CD4-positive, alpha-beta memory T cell (primary cell): ENCODE measurements at regions not wholly inside any gene's neighbourhood (a gene's known extent, or its start where the extent isn't known, plus 50 kb on each side); places are given as distances from the start of the nearest gene placed in this dataset.

Experiments
- CTCF ChIA-PET: fragments of 350-600 bp; sonication (Branson Sonifier 250); formaldehyde crosslinking; loops from one replicate; lab custom pipeline; 2021; ENCODE audit warnings: inconsistent platforms; ENCODE audit not compliant: partially characterized antibody; lab: Charles Lee
- POLR2A ChIA-PET: fragments of 350-600 bp; sonication (Branson Sonifier 250); formaldehyde crosslinking; loops from one replicate; lab custom pipeline; 2021; ENCODE audit not compliant: partially characterized antibody; lab: Charles Lee
- DNase-seq, 5 donors: peaks; one replicate each; pipeline versions ENCODE4 v3.0.0 to v3.0.0-alpha.2; 2020 to 2022; ENCODE audit warnings: mixed read lengths in 1 of 5
- H3K27ac ChIP-seq: one replicate; pipeline ENCODE4 v1.7.0; 2013; ENCODE audit warnings: low read depth, low read length
- H3K27me3 ChIP-seq: 2 replicates; pipeline ENCODE4 v1.7.0; 2013; ENCODE audit warnings: mild to moderate bottlenecking, low read length, moderate library complexity; ENCODE audit not compliant: insufficient read depth
- H3K36me3 ChIP-seq: 2 replicates; pipeline ENCODE4 v1.7.0; 2013; ENCODE audit warnings: mild to moderate bottlenecking, low read length, moderate library complexity; ENCODE audit not compliant: insufficient read depth
- H3K4me1 ChIP-seq: 2 replicates; pipeline ENCODE4 v1.7.0; 2013; ENCODE audit warnings: mild to moderate bottlenecking, low read length, moderate library complexity; ENCODE audit not compliant: insufficient read depth
- H3K4me3 ChIP-seq, 2 donors: one replicate each; pipeline ENCODE4 v1.7.0; 2013; ENCODE audit warnings: low read length in 2 of 2, mild to moderate bottlenecking in 1 of 2
- H3K9me3 ChIP-seq, 2 donors: one replicate each; pipeline ENCODE4 v1.7.0; 2013; ENCODE audit warnings: low read length in 2 of 2, control low read depth in 1 of 2; ENCODE audit not compliant: control insufficient read depth in 1 of 2
- H3K27ac Mint-ChIP-seq, 7 donors: one replicate each; pipeline ENCODE4 v1.8.0; 2020 to 2021; ENCODE audit warnings: mixed read lengths in 7 of 7, mild to moderate bottlenecking in 6 of 7, inconsistent platforms in 3 of 7, moderate library complexity in 3 of 7
- H3K27me3 Mint-ChIP-seq, 2 donors: one replicate each; pipeline ENCODE4 v1.8.0; 2020 to 2021; ENCODE audit warnings: mixed read lengths in 2 of 2
- H3K36me3 Mint-ChIP-seq, 2 donors: one replicate each; pipeline ENCODE4 v1.8.0; 2020 to 2021; ENCODE audit warnings: mixed read lengths in 2 of 2, inconsistent platforms in 1 of 2, mild to moderate bottlenecking in 1 of 2
- H3K4me1 Mint-ChIP-seq, 4 donors: one replicate each; pipeline ENCODE4 v1.8.0; 2020 to 2021; ENCODE audit warnings: mixed read lengths in 4 of 4, mild to moderate bottlenecking in 1 of 4
- H3K4me3 Mint-ChIP-seq, 8 donors: one replicate each; pipeline ENCODE4 v1.8.0; 2020 to 2021; ENCODE audit warnings: mixed read lengths in 8 of 8, mild to moderate bottlenecking in 7 of 8, moderate library complexity in 6 of 8, inconsistent platforms in 3 of 8
- H3K9me3 Mint-ChIP-seq, 8 donors: one replicate each; pipeline ENCODE4 v1.8.0; 2020 to 2021; ENCODE audit warnings: mixed read lengths in 8 of 8, mild to moderate bottlenecking in 5 of 8, inconsistent platforms in 3 of 8, moderate library complexity in 1 of 8
- intact Hi-C: fragments of 100-400 bp; cut with micrococcal nuclease; formaldehyde crosslinking; loops from one replicate; pipeline ENCODE4 v1.15.1; 2023

GRCh38 chr3:180092889-180093288 lies 56.2 kb upstream of the PEX5L start:
- Histone ChIP-seq H3K27ac (no peak overlapping the region), H3K9me3 (no peaks in the 10 kb centered on the region), H3K4me1 (no peaks in the 10 kb centered on the region), H3K27me3 (no peaks in the 10 kb centered on the region), H3K36me3 (no peaks in the 10 kb centered on the region), H3K4me3 (no peak overlapping the region)
- ChIA-PET CTCF (no interaction called here), POLR2A (no interaction called here)
- H3K4me1 Mint-ChIP-seq = no peaks in the 10 kb centered on the region
- H3K4me3 Mint-ChIP-seq = no peak overlapping the region
- H3K27me3 Mint-ChIP-seq = peaks cover 0 to 2% of the 10 kb centered on the region in 2 donors
- peaks cover 0 to 14% (median 4%) of the 10 kb centered on the region in 8 donors for H3K9me3 Mint-ChIP-seq
- no peak for DNase-seq
- H3K36me3 Mint-ChIP-seq = no peaks in the 10 kb centered on the region
- H3K27ac Mint-ChIP-seq = no peak overlapping the region
- intact Hi-C loops = no loop called here

- no peaks in the 10 kb centered on the region for H3K27me3 ChIP-seq
- H3K36me3 ChIP-seq = no peaks in the 10 kb centered on the region
- H3K27me3 Mint-ChIP-seq = peaks cover 0 to 2% of the 10 kb centered on the region in 2 donors
- no peak overlapping the region for H3K4me3 ChIP-seq
- no peaks in the 10 kb centered on the region for H3K4me1 ChIP-seq
- no peak for DNase-seq
- H3K9me3 ChIP-seq = no peaks in the 10 kb centered on the region
- no peak overlapping the region for H3K27ac Mint-ChIP-seq
- H3K4me1 Mint-ChIP-seq = no peaks in the 10 kb centered on the region
- peaks cover 0 to 14% (median 4%) of the 10 kb centered on the region in 8 donors for H3K9me3 Mint-ChIP-seq
- no peak overlapping the region for H3K27ac ChIP-seq
- H3K36me3 Mint-ChIP-seq = no peaks in the 10 kb centered on the region
- intact Hi-C loops = no loop called here
- ChIA-PET POLR2A (no interaction called here), CTCF (no interaction called here)
- H3K4me3 Mint-ChIP-seq = no peak overlapping the region
Measured at GRCh38 chr3:180093535-180093934, 56.8 kb upstream of the PEX5L start.

GRCh38 chr3:180097626-180098025 lies 60.9 kb upstream of the PEX5L start:
- Mint-ChIP-seq H3K4me3 (no peak overlapping the region), H3K27ac (no peak overlapping the region), H3K36me3 (no peaks in the 10 kb centered on the region), H3K27me3 (no peaks in the 10 kb centered on the region), H3K9me3 (peaks cover 0 to 5% (median 4%) of the 10 kb centered on the region in 8 donors), H3K4me1 (no peaks in the 10 kb centered on the region)
- ChIA-PET POLR2A (no interaction called here), CTCF (no interaction called here)
- Histone ChIP-seq H3K27ac (no peak overlapping the region), H3K4me1 (no peaks in the 10 kb centered on the region), H3K9me3 (no peaks in the 10 kb centered on the region), H3K4me3 (no peak overlapping the region), H3K27me3 (no peaks in the 10 kb centered on the region), H3K36me3 (no peaks in the 10 kb centered on the region)
- intact Hi-C loops = no loop called here
- DNase-seq = no peak

DNA sequence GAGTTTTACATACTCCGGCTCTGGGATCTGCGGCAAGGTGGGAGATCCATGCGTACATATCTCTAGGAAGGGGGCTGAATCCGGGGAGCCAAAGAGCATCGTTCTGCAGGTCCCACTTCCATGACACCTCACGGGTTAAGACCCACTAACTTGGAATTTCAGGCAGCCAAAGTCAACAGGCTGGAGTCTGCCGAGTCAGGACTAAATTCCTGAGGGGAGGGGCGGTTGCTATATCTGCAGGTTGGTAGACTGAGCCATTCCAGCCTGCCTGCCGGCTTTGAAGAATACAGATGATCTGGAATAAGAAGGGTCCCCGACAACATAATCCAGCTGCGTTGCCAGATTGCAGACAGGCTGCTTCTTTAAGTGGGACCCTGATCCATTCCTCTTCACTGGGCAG lies 65.4 kb upstream of the PEX5L start:
- DNase-seq = no peak
- H3K36me3 ChIP-seq = no peaks in the 10 kb centered on the region
- no peaks in the 10 kb centered on the region for H3K4me1 ChIP-seq
- Mint-ChIP-seq H3K27me3 (no peaks in the 10 kb centered on the region), H3K4me1 (no peaks in the 10 kb centered on the region), H3K9me3 (peaks cover 0 to 4% (median 2%) of the 10 kb centered on the region in 8 donors), H3K36me3 (no peaks in the 10 kb centered on the region), H3K4me3 (no peak overlapping the region), H3K27ac (no peak overlapping the region)
- H3K27ac ChIP-seq = no peak overlapping the region
- POLR2A ChIA-PET = no interaction called here
- intact Hi-C loops = no loop called here
- H3K9me3 ChIP-seq = no peaks in the 10 kb centered on the region
- CTCF ChIA-PET = no interaction called here
- no peak overlapping the region for H3K4me3 ChIP-seq
- H3K27me3 ChIP-seq = no peaks in the 10 kb centered on the region

DNA sequence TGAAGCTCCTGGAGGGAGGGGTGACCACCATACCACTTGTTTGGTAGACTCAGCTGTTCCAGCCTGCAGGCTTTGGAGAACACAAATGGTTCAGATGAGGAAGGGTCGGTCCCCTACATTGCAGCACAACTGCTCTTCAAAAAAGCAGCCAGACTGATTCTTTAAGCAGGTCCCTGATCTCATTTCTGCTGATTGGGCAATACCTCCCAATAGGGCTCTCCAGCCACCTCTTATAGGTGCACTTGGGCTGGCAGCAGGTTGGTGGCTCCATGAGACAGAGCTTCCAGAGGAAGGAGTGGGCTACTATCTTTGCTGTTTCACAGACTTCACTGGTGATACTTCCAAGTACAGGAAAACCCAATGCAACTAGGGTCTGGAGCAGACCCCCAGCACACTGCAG lies 65.9 kb upstream of the PEX5L start:
- no peak for DNase-seq
- POLR2A ChIA-PET = no interaction called here

GRCh38 chr3:180116203-180116602 lies 79.5 kb upstream of the PEX5L start:
- no peak overlapping the region for H3K27ac ChIP-seq
- Mint-ChIP-seq H3K4me1 (no peaks in the 10 kb centered on the region), H3K4me3 (no peak overlapping the region), H3K36me3 (no peaks in the 10 kb centered on the region), H3K27ac (no peak overlapping the region), H3K27me3 (no peaks in the 10 kb centered on the region), H3K9me3 (peaks cover 0 to 5% (median 0%) of the 10 kb centered on the region in 8 donors)
- ChIA-PET POLR2A (no interaction called here), CTCF (no interaction called here)
- intact Hi-C loops = no loop called here
- no peaks in the 10 kb centered on the region for H3K4me1 ChIP-seq
- DNase-seq = no peak
- H3K9me3 ChIP-seq = no peaks in the 10 kb centered on the region
- no peaks in the 10 kb centered on the region for H3K27me3 ChIP-seq
- H3K36me3 ChIP-seq = no peaks in the 10 kb centered on the region
- no peak overlapping the region for H3K4me3 ChIP-seq

More for the DNA sequence above, 65.9 kb upstream of the PEX5L start:
- Mint-ChIP-seq H3K4me3 (no peak overlapping the region), H3K4me1 (no peaks in the 10 kb centered on the region), H3K9me3 (peaks cover 0 to 4% (median 2%) of the 10 kb centered on the region in 8 donors), H3K36me3 (no peaks in the 10 kb centered on the region), H3K27ac (no peak overlapping the region), H3K27me3 (no peaks in the 10 kb centered on the region)
- H3K4me3 ChIP-seq = no peak overlapping the region
- CTCF ChIA-PET = interaction anchor here (0.9 kb wide), 1 partner anchor 8 kb away, joined by 3 read pairs; no protein-coding TSS in a partner anchor
- H3K27ac ChIP-seq = no peak overlapping the region
- no peaks in the 10 kb centered on the region for H3K9me3 ChIP-seq
- intact Hi-C loops = no loop called here
- no peaks in the 10 kb centered on the region for H3K36me3 ChIP-seq
- no peaks in the 10 kb centered on the region for H3K27me3 ChIP-seq
- H3K4me1 ChIP-seq = no peaks in the 10 kb centered on the region

GRCh38 chr3:180116658-180117057 lies 79.9 kb upstream of the PEX5L start:
- Mint-ChIP-seq H3K4me3 (no peak overlapping the region), H3K36me3 (no peaks in the 10 kb centered on the region), H3K4me1 (no peaks in the 10 kb centered on the region), H3K27ac (no peak overlapping the region), H3K27me3 (no peaks in the 10 kb centered on the region), H3K9me3 (peaks cover 0 to 8% (median 0%) of the 10 kb centered on the region in 8 donors)
- Histone ChIP-seq H3K4me3 (no peak overlapping the region), H3K36me3 (no peaks in the 10 kb centered on the region), H3K4me1 (no peaks in the 10 kb centered on the region), H3K27ac (no peak overlapping the region), H3K9me3 (no peaks in the 10 kb centered on the region), H3K27me3 (no peaks in the 10 kb centered on the region)
- ChIA-PET POLR2A (no interaction called here), CTCF (no interaction called here)
- intact Hi-C loops = no loop called here
- DNase-seq = no peak
